ENCODE measurements at regions not wholly inside any gene's neighbourhood (a gene's known extent, or its start where the extent isn't known, plus 50 kb on each side); places are given as distances from the start of the nearest gene placed in this dataset.

DNA sequence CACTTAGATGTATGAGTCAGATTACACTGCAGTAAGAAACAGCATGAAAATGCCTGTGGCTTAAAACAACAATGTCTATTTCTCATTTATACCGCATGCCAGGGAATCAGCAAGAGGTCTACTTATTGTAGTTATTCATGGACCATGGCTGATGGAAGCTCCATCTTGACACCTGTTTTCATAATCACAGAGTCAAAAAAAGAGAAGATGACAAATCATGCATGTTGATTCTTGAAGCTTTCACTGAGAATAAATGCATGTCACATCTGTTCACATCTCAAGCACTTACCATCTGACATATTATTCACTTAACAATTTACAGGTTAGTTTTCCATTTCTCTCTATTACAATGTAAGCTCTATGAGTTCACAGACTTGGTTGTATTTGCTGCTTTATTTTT is 194.2 kb upstream of the SLITRK2 start:
- Histone ChIP-seq H3K27ac (ENCODE audit: low read depth, low read length, poor library complexity, severe bottlenecking) (no peak overlapping the region), H3K4me3 (ENCODE audit: low read depth, low read length, poor library complexity, severe bottlenecking) (no peak overlapping the region), H3K79me2 (ENCODE audit: insufficient read depth, low read depth, low read length) (no peaks in the 10 kb centered on the region), H2AFZ (ENCODE audit: low read length) (no peak overlapping the region), H3K4me1 (ENCODE audit: insufficient read depth, low read length, poor library complexity, severe bottlenecking) (no peaks in the 10 kb centered on the region), H4K20me1 (ENCODE audit: insufficient read depth, low read length) (no peaks in the 10 kb centered on the region), H3K36me3 (ENCODE audit: insufficient read depth, low read length) (no peaks in the 10 kb centered on the region), H3K9me3 (ENCODE audit: low read length) (no peaks in the 10 kb centered on the region), H3K4me2 (ENCODE audit: low read length) (no peak overlapping the region), H3K9me2 (ENCODE audit: insufficient read depth, low read length) (no peaks in the 10 kb centered on the region)
- ChIA-PET POLR2A (interaction anchor here (0.5 to 1.4 kb wide), 2 partner anchors 15 to 898 kb away, joined by 3 to 4 read pairs; no protein-coding TSS in a partner anchor), CTCF (ENCODE audit: unreplicated experiment) (no interaction called here)
- TF ChIP-seq, protein P1, sequence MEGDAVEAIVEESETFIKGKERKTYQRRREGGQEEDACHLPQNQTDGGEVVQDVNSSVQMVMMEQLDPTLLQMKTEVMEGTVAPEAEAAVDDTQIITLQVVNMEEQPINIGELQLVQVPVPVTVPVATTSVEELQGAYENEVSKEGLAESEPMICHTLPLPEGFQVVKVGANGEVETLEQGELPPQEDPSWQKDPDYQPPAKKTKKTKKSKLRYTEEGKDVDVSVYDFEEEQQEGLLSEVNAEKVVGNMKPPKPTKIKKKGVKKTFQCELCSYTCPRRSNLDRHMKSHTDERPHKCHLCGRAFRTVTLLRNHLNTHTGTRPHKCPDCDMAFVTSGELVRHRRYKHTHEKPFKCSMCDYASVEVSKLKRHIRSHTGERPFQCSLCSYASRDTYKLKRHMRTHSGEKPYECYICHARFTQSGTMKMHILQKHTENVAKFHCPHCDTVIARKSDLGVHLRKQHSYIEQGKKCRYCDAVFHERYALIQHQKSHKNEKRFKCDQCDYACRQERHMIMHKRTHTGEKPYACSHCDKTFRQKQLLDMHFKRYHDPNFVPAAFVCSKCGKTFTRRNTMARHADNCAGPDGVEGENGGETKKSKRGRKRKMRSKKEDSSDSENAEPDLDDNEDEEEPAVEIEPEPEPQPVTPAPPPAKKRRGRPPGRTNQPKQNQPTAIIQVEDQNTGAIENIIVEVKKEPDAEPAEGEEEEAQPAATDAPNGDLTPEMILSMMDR (conservative IDR thresholded peaks at IDR 0.05; ENCODE audit: low read length) = no peak
- no peak for TF ChIP-seq EZH2phosphoT487 (IDR thresholded peaks at IDR 0.05; ENCODE audit: borderline replicate concordance, low read depth, low read length)
- intact Hi-C loops (cut with micrococcal nuclease; ENCODE audit: unreplicated experiment) = no loop called here
- BruUV-seq (replicated peaks) = no TSS peak
- no peak for DNase-seq (ENCODE audit: low spot score)

DNA sequence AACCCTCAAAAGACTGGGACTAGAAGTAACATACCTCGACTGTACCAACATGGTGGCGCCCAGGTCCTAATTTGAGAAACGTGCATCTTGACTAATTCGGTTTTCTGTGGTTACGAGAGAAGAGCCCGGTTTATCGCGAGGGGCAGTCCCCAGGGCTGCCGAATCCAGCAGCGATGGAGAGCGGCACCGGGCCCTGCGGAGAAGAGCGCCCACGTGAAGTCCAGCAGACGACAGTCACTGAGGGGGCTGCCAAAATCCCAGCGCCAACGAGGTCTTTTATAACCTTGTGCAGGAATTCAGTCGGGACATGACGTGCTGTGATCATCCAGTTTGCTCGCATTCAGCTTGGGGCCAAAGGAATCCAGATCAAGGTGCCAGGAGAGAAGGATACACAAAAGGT is 187.5 kb upstream of the SLITRK2 start:
- Histone ChIP-seq H3K4me3 (ENCODE audit: low read depth, low read length, poor library complexity, severe bottlenecking) (no peak overlapping the region), H3K27ac (ENCODE audit: low read depth, low read length, poor library complexity, severe bottlenecking) (no peak overlapping the region), H4K20me1 (ENCODE audit: insufficient read depth, low read length) (no peaks in the 10 kb centered on the region), H3K9me2 (ENCODE audit: insufficient read depth, low read length) (no peaks in the 10 kb centered on the region), H3K79me2 (ENCODE audit: insufficient read depth, low read depth, low read length) (no peaks in the 10 kb centered on the region), H3K36me3 (ENCODE audit: insufficient read depth, low read length) (no peaks in the 10 kb centered on the region), H3K9me3 (ENCODE audit: low read length) (no peaks in the 10 kb centered on the region), H3K4me1 (ENCODE audit: insufficient read depth, low read length, poor library complexity, severe bottlenecking) (no peaks in the 10 kb centered on the region), H3K4me2 (ENCODE audit: low read length) (no peak overlapping the region), H2AFZ (ENCODE audit: low read length) (no peak overlapping the region)
- CTCF ChIA-PET (ENCODE audit: unreplicated experiment) = no interaction called here
- POLR2A ChIA-PET = no interaction called here
- intact Hi-C loops (cut with micrococcal nuclease; ENCODE audit: unreplicated experiment) = no loop called here
- BruUV-seq (replicated peaks) = no TSS peak
- TF ChIP-seq EZH2phosphoT487 (IDR thresholded peaks at IDR 0.05; ENCODE audit: borderline replicate concordance, low read depth, low read length) = no peak
- TF ChIP-seq, protein P1 (conservative IDR thresholded peaks at IDR 0.05; ENCODE audit: low read length) = no peak
- no peak for DNase-seq (ENCODE audit: low spot score)

DNA sequence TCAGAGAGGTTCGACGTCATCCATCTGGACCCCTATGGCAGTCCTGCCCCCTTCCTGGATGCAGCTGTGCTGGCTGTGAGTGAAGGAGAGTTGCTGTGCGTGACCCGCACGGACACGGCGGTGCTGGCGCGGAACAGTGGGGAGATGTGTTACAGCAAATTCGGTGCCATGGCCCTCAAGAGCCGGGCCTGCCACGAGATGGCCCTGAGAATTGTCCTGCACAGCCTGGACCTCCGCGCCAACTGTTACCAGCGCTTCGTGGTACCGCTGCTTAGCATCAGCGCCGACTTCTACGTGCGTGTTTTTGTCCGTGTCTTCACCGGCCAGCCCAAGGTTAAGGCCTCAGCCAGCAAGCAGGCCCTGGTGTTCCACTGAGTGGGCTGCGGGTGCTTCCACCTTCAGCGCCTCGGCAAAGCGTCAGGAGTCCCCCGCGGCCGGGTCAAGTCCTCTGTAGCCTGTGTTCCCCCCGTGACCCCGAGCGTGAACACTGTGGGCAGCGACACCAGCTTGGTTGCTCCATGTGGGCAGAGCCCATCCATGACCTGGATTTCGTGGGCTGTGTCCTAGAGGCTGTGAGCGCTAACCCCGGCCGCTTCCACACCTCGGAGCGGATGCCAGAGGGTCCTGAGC is 186.7 kb upstream of the SLITRK2 start:
- ChIA-PET CTCF (ENCODE audit: unreplicated experiment) (no interaction called here), POLR2A (no interaction called here)
- Histone ChIP-seq H4K20me1 (ENCODE audit: insufficient read depth, low read length) (no peaks in the 10 kb centered on the region), H3K9me3 (ENCODE audit: low read length) (no peaks in the 10 kb centered on the region), H3K9me2 (ENCODE audit: insufficient read depth, low read length) (no peaks in the 10 kb centered on the region), H3K4me1 (ENCODE audit: insufficient read depth, low read length, poor library complexity, severe bottlenecking) (no peaks in the 10 kb centered on the region), H3K4me2 (ENCODE audit: low read length) (no peak overlapping the region), H2AFZ (ENCODE audit: low read length) (no peak overlapping the region), H3K79me2 (ENCODE audit: insufficient read depth, low read depth, low read length) (no peaks in the 10 kb centered on the region), H3K4me3 (ENCODE audit: low read depth, low read length, poor library complexity, severe bottlenecking) (no peak overlapping the region), H3K36me3 (ENCODE audit: insufficient read depth, low read length) (no peaks in the 10 kb centered on the region), H3K27ac (ENCODE audit: low read depth, low read length, poor library complexity, severe bottlenecking) (no peak overlapping the region)
- no TSS peak for BruUV-seq (replicated peaks)
- intact Hi-C loops (cut with micrococcal nuclease; ENCODE audit: unreplicated experiment) = no loop called here
- no peak for DNase-seq (ENCODE audit: low spot score)
- TF ChIP-seq EZH2phosphoT487 (IDR thresholded peaks at IDR 0.05; ENCODE audit: borderline replicate concordance, low read depth, low read length) = no peak
- TF ChIP-seq, protein P1 (conservative IDR thresholded peaks at IDR 0.05; ENCODE audit: low read length) = no peak
